Astrocyte of the hippocampus (primary cell): ENCODE measurements at regions not wholly inside any gene's neighbourhood (a gene's known extent, or its start where the extent isn't known, plus 50 kb on each side); places are given as distances from the start of the nearest gene placed in this dataset.
"Not testable (repeated sequence)": the region's sequence is repeated elsewhere in the genome, so short reads cannot be mapped to it uniquely, and the experiment has no call there.

ENCODE experiments used
- DNase-seq: peaks from one replicate; pipeline ENCODE4 v3.0.0; 2011; ENCODE audit warnings: low read depth, low spot score

DNA sequence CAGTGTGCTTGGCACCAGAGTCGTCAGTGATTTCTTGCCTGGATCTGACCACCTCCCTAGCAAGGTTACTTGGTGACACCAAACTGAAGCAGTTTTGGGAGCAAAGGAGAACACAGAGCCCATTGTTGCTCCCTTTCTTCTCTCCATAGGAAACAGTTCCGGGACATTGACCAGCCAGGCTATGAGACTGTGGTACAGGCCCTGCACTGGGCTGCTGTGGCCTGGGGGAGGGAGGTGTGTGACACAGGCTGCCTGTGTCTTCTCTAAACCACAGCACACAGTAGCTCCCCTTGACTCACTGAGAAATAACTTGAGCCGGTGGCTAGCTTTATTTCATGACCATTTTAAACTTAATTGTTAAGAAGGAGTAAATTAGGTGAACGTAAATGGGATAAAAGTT is 214.8 kb upstream of the UBL3 start:
- no peak for DNase-seq

DNA sequence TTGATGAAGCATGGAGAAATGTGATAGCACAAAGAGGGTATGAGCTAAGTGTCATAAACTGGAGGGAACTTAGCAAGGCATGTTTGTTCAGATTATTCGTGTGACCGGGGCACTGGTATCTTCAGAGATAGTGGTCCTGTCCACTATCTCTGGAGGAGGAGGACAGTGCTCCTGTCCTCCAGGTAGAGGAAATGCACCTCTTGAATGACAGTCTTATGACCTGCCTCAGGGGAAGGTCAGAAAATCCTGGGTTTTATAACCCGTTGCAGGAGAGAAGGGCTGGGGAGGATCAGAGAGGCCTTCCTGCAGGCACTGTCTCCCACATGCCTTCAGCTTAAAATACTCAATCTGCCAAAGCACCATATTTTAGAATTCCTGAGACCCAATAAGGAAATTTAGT is 213.5 kb upstream of the UBL3 start:
- no peak for DNase-seq

DNA sequence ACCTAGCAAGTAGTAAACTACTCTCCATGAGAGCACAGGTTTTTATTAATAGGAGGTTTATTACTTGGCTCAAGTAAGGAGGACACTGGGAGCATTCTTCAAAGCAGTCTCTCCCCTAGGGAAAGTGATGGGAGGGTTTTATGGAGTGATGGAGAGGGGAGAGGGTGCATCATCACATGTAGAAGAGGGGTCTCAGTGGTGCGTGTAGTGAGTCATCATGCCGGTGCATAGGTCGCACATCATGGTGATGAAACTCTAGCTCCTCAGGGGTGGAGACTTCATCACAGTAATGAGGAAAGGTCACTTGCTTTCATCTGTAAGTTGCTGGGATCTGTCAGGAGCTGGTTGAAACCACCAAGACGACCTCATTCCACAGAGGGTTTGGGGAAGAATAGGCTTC is 210.8 kb upstream of the UBL3 start:
- DNase-seq = no peak

DNA sequence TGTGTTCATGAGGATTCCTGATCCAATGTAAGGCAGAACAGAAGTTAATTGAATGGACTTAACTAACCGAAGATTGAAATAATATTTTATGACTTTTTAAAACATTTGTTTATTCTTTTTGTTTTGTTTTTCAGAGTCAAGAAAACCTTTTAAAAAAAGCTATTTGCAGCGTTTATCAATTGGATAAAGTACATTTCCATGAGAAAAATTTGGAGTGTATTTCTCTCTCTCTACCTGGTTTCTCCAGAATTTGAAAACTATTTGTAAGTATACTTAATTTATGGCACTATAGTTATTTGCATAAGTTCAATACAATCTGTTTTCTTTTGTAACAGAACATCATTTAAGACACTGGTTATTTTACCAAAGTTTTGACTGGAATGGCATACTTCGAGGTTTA is 208.0 kb upstream of the UBL3 start:
- no peak for DNase-seq

DNA sequence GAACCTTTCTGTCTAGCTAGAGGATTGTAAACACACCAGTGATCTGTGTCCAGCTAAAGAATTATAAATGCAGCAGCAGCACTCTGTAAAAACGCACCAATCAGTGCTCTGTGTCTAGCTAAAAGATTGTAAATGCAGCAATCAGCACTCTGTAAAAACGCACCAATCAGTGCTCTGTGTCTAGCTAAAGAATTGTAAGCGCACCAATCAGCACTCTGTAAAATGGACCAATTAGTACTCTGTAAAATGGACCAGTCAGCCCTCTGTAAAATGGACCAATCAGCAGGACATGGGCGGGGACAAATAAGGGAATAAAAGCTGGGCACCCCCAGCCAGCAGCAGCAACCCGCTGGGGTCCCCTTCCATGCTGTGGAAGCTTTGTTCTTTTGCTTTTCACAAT is 204.1 kb upstream of the UBL3 start:
- not testable (repeated sequence) for DNase-seq

DNA sequence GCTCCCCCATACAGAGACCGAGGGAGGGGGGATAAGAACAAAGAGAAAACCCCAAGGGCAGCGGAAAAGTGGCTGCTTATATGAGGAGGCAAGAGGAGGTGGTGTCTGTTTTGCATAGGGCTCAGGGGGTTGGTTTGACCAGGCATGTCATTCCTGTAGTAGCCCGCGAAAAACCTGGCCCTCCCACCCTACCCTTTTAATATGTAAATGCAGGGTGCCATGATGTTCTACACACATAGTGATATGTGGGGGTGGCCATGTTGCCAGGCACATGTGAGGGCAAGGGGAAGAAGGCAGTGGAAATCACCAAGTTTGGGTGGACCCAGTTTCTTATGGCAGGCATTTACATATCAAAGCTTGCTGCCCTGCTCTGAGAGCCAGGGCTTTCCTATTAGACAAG is 203.5 kb upstream of the UBL3 start:
- DNase-seq = no peak

DNA sequence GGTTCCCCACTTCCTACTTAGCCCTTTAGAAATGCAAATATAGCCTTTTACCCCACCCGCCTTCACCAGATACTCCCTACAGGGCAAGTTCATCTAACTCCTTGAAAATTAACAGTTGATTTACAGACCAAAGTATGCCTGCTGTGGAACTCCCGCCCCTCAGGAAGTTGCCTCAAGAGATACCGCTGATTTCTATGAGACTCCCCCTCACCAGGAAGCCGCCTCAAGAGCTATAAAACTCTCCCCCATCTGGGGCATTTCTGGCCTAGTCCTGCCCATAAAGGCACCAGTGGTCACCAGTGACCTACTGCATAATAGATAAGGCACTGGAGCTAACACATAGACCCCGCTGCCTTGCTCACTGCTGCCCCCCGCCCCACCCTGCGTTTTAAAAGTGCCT is 201.7 kb upstream of the UBL3 start:
- DNase-seq = no peak

DNA sequence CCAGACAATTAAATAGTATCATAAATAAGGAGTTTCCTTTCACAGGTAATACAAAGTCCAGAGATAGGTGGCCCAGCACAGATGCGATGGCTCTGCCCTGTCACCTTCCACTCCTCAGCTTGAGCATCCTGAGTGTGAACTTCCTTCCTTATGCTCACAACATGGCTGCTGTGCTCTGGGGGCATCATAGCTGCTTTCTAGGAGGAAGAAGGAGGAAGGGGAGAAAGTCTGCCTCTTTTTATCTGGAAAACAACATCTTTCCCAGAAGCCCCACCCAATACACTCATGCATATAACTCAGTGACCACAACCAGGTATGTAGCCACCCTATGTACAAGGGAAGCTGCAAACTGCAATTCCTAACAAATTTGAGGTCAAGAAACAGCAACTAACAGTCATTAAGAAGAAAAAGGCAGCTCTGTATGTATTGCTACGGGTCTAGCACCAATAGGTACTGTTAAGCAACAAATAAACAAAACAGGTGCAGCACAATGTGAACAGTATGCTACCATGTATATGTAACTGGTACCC is 201.2 kb upstream of the UBL3 start:
- DNase-seq = no peak

DNA sequence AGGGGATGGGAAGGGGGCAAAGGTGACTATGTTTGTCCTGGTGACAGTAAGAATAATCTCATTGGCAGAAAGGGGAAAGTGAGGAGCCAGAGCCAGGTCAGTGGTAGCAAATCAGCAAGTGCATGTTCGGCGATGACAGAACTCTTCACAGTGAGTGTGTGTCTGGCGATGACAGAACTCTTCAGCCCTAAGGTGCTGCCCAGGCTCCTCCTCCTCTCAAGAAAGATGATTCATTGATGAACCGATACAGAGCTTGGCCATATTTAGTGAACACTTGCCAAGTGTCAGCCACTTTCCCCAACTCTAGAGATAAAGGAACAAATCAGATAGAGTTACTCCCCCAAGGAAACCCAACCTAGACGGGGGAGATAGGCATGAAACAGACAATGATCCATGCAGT is 199.3 kb upstream of the UBL3 start:
- no peak for DNase-seq

DNA sequence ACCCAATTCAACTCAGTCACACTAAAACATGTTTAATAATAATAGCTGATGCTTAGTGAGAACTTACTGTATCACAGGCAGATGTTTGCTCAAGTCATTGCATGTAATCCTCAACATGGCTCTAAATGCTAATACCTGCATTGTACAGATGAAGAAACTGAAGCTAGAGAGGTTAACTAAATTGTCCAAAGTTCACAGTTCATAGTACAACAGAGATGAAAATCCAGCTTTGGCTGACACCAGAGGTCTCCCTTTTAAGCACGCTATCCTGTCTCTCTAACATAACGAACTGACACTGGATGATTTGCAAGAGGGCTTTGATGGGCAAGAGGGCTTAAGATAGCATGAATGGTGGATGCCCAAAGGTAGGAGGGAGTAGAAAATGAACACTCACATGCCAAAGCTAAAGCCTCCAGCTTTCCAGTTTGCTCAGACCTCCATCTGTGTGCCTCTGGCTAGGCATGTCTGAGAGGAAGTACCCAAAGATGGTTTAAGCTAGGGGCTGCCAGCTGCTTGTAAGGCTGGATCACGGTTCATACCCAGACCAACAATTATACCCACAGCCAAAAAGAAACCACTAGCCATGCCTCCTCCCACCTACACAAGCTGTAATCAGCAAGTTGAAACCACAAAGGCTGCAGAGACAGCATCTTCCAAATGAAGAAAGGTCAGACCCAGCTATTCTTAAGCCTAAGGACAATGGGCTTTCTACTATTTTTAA is 196.9 kb upstream of the UBL3 start:
- DNase-seq = peak; percentile 43

DNA sequence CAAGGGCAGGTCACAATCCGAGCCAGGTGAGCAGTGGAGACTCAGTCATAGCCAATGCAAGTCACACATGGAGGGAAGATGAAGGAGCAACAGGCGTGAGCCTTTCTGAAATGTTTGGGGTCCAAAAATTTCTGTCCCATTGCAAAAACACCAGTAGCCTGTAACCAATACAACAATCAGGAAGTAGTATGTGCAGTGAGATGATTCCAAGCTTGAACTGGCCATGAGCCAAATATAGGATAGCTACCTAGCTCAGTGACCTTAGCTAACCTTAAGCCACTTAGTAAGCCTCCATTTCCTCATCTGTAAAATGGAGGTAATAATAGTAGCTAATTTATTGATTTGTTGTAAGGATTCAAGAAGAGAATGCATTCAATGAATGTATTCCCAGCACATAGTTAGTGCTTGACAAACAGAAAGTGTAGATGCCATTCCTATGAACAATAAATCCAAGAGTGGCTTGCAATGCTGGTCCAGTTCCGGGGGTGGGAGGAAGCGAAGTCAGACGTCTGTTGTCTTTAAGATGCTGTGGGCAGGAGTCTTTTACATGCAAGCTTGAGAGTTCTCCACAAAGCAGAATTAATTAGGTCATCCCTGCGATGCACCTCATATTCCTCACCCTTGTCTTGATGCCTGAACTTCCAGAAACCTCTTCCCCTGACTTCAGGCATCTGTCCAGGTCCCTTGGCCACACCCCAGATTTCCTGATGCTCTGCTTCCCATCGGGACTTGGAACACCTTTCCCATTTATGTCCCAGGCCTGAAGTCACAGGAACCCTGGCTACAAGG is 195.7 kb upstream of the UBL3 start:
- DNase-seq = peak; percentile 71

DNA sequence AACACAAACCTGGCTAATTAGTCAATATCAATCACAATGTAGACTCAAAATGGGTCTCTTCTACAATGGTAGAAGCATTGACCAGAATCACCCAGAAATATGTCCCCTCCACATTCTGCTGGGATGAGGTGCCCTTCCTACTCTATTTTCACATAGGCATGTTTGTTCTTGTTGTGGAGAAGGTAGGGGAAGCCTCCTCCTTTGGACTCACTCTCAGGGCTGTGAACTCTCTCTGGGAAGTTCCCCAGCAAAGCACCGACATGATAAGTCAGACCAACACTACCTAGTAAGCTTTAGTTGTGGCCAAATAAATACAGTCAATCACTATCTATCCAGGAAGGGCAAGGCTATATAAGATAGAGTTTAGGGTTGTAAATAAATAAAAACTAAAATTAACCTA is 194.5 kb upstream of the UBL3 start:
- DNase-seq = no peak

DNA sequence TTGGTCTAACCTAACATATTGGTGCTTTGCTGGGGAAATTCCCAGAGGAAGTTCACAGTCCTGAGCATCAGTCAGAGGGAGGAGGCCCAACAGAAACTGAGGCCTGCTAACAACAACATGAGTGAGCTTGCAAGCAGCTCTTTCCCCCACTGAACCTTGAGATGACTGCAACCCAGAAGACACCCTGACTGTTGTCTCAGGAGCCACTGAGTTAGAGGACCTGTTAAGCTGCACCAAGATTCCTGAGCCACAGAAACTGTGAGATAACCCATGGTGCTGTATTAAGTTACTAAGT is 193.2 kb upstream of the UBL3 start:
- no peak for DNase-seq

DNA sequence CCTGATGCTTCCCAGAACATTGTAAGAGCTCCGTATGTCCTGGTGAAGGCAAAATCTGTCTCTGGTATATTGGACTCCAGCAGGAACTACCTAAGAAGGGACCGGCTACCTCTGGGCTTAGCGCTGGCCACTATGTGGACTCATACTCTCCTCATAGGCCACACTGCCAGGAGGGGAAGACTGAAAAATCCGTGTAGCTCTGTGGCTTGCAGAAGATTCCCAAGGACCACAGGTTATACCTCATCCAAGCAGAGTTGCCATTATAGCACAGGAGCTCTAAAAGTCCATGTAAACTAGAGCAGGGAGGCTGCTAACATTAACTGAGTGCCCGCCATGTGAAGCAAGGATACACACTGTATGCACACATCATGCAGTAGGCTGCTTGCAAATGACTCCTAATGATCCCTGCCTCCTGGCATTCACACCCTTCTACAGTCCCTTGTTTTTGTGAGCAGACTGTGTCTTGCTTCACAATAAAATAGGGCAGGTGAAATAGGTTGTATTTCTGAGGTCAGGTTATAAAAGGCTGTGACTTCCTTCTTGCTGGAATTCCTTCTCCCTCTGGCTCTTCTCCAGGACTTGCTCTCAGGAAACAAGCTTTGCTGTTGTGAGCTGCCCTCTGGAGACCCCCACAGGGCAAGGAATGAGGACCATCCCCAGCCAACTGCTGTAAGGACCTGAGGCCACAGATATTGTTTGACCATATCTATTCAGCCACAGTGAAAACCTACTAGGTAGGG is 192.6 kb upstream of the UBL3 start:
- DNase-seq = no peak

DNA sequence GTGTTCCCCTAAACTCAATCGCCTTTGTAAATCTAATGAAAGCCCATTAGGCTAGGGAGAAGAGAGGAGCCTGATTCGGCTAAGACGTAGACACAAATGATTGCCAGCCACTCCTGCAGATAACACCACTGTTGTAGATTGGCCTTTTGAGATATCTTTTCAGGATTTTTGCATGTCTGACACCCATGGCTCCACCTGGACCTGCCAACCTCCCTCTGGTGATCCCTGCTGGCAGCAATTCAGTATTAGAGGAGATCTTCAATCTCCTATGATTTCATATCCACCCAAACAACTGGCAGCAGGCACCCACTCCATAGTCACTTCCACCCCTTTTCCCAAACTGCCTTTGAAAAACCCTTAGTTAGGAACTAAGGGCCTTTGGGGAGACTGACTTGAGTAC is 191.9 kb upstream of the UBL3 start:
- DNase-seq = no peak

DNA sequence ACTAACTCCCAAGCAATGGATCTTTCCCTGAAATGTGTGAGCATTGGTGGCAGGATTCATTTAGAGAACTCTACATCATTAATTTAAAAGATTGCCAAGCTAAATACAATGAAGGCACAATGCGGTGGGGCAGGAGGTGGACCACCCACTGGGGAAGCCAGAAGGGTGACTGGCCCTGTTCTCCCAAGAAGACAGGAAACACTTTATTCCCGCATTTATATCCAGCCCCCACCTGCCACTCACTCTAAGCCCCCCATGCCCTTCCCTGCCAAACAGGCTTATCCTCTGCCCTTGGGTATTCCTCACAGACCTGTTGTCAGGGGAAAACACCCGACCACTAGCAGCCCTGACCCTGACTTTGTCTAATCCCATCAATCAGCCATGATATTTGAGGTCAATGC is 189.1 kb upstream of the UBL3 start:
- DNase-seq = no peak

DNA sequence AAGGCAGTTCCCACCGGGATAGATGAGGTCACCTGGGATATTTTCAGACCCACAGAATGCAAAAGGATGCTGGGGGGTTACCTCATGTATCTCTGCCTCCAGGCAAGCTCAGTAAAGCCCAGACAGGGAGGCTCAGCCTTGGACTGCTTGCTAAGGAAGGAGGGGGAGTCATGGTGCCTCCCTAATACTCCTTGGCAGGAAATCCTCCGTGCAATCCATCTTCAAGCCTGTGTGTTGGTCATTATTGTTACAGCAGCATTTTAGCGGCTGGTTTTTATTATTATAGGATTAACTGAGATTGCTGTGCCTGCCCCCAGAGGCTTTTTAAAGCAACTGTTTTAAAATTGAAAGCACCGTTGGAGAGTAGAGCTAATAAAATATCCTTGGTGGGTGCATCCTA is 188.5 kb upstream of the UBL3 start:
- DNase-seq = no peak

DNA sequence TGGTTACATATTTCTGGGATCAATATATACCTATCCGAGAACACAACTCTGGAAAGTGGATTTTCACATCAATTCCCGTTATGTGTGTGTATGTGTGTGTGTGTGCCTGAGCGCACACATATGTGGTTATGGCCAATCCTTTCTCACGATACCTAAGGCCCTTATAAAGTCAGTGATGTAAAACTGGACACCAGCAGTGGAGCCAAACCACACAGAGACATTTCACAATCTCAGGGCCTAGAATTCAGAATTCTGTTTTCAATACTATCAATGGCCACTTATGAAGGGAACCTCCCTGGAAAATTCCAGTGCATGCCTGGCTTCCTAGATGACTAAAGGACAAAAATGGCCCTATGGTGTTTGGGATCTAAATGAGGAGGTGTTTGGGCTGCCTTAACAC is 187.3 kb upstream of the UBL3 start:
- DNase-seq = peak; percentile 59

DNA sequence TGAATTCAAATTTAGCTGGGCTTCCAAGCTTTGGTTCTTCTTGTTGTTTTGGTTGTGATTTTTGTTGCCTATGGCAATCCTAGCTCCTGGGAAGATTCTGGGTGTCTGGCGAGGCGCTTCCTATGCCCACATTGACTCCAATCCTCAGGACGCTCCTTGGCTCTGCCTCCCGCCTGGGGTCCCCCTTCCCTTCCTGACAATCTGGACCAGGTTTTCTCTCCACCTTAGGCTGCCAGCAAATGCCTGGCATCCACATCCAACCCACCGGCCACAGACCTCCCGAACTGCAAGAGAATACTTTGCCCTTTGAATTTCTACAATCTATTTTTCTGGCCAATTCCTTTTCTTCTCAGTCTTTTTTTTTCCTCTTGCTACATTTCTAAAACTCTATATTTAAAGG is 186.9 kb upstream of the UBL3 start:
- DNase-seq = peak; percentile 73

DNA sequence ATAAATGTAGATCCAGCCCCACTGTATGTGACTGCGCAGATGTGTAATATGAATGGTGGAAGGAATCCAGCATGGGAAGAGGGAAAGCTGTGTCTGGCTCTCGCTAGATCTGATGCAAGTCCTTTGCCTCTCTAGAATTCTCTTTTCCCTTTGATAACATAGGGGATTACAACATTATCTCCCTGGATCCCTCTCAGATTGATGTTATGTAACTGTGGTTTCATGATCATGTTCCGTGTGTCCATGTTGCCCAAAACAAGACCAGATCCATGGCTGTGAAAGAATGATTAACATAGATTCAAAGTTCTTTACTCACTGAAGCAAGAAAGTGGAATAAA is 184.0 kb upstream of the UBL3 start:
- DNase-seq = no peak

DNA sequence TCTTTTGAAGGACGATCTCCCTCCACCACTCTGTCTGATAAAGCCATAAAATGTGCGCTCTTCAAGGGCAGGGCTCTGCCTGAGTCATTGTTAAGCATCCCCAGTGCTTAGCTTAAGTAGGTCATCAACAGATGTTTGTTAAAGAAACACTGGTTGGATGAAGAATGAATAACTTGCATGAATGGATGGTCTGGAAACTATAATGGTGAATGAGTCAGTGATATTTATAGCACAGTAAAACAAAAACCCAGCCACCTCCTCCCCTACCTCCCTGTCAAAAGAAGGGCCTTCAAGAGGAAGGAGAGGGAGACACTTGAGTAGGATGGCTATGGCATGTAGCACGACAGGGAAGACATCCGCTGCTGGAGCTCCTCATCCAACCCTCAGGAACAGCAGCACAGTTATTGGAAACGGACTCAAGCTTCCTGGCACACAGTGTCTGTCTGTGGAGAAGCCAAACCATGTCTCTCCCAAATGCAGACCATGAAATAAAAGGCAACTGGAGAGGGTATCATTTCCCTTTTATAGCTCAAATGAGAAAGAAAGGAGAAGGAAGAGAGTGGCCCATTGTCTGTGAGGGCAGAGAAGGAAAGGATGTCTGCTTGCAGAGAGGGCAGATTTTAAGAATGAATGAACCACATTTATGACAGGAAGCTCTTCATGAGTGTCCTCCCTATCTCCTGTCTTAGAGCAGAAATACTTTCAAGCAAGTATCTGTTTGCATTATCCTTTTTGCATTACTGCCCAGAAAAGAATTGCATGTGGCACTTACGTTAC is 183.5 kb upstream of the UBL3 start:
- peak; percentile 69 for DNase-seq

DNA sequence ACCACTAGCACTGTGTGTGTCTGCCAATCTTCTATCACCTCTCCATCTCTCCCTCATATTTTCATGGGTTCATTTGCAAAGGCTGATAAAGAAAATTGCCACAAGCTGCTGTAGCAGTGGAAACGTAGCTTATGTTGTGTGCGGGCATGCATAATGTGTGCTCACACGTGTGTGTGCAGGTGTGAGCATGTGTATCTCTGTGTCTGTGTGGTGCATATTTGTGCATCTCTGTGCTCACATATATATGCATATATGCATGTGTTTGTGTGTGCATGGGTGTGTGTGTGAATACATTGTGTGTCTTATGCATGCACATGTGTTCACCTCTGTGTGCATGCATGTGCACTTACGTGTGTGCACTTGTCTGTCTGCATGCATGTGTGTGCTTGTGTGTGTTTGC is 181.8 kb upstream of the UBL3 start:
- no peak for DNase-seq
